ENCODE measurements at regions not wholly inside any gene's neighbourhood (a gene's known extent, or its start where the extent isn't known, plus 50 kb on each side); places are given as distances from the start of the nearest gene placed in this dataset.
"Not testable (repeated sequence)": the region's sequence is repeated elsewhere in the genome, so short reads cannot be mapped to it uniquely, and the experiment has no call there.

DNA sequence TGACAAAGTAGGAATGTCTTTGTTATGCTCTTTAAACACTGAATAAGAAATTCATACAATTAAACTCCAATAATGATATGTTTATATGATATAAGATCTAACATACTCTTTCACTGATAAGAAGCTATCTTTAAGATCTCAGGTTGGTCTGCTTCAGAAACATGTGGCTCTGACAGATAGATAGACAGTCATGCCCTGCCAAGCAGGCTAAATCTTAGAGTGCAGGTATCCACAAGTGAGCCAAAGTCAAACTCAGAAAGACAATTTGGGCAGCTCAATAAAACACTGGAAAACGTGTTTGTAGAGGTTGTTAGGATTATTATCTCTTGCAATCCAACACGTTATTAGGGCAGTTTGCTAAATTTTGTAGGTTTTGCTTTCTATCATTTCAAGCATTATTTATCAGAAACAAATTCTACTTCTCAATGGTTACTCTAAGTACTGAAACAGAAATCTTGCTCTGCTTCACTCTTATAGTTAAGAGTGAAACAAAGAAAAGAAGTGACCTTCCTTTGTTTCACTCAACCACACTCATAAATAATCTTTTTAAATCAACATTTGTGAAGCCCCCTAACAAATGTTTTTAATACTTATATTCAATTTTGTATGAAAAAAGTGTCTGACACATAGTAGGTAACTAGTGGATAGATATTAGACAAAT, 1255.6 kb downstream of the DIAPH3 start:
- no peak for DNase-seq (ENCODE audit: low read depth)

- no peak for DNase-seq (ENCODE audit: low read depth)
Measured at GRCh38 chr13:58919551-58919950, 1244.2 kb downstream of the DIAPH3 start.

DNA sequence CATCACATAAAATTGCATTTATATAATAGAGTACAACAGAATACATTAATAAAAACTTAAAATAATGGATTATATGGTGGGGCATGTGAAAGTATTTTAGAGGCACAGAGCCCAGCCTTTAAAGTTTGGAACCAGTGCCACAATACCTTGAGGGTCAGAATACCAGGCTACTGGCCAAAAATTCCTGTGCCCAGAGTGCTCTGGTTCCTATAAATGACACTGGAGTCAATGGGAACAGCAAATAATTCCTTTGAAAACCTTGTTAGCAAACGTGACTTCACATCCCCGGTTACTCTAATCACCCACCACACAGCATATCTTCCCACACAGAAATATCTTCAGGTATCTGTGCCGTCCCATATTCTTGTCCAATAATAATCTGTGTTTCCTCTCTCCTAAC, 1242.6 kb downstream of the DIAPH3 start:
- no peak for DNase-seq (ENCODE audit: low read depth)

- no peak for DNase-seq (ENCODE audit: low read depth)
Measured at GRCh38 chr13:58926858-58927257, 1236.9 kb downstream of the DIAPH3 start.

GRCh38 chr13:58933475-58933874, 1230.3 kb downstream of the DIAPH3 start:
- DNase-seq (ENCODE audit: low read depth) = no peak

GRCh38 chr13:58935689-58936088, 1228.0 kb downstream of the DIAPH3 start:
- no peak for DNase-seq (ENCODE audit: low read depth)

DNA sequence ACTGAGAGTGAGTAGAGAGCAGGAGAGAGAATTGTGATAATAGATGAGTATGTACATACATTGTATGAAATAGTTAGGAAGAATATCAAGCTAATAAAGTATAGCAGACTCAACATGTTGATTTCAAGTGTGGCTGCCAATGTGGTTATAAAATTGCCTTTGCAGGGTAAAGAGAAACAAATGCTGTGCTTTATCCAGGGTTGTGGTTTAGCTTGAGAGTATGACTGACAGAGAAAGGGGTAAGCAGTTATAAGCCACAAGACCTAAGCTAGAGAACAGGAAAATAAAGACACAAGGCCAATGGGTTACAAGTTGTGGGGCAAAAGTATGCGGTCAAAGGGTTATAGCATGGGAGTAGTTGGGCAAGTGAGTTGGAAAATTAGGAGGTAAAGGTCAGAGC, 1217.5 kb downstream of the DIAPH3 start:
- DNase-seq (ENCODE audit: low read depth) = no peak

DNA sequence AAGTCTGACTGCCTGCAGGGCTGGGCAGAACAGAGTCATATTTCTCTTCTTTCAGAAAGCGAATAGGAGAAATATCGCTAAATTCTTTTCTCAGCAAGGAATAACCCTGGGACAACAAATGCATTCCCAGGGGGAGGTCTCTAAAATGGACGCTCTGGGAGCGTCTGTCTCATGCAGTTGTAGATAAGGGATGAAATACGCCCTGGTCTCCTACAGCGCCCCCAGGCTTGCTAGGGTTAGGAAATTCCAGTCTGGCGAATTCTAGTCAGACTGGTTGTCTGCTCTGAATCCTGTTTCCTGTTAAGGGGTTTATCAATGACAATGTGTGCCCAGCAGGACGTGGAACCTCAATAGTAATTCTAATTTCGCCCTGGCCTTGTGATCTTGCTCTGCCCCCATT, 1214.1 kb downstream of the DIAPH3 start:
- no peak for DNase-seq (ENCODE audit: low read depth)

DNA sequence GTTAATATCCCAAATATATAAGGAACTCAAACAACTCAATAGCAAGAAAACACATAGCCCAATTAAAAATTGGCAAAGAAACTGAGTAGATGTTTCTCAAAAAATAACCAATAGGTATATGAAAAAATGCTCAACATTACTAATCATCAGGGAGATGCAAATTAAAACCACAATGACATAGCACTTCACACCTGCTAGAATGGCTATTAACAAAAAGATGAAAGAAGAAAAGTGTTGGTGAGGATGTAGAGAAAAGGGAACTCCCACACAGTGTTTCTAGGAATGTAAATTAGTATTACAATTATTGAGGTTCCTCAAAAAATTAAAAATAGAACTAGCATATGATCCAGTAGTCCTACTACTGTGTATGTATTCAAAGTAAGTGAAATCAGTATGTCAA, 1212.8 kb downstream of the DIAPH3 start:
- no peak for DNase-seq (ENCODE audit: low read depth)

DNA sequence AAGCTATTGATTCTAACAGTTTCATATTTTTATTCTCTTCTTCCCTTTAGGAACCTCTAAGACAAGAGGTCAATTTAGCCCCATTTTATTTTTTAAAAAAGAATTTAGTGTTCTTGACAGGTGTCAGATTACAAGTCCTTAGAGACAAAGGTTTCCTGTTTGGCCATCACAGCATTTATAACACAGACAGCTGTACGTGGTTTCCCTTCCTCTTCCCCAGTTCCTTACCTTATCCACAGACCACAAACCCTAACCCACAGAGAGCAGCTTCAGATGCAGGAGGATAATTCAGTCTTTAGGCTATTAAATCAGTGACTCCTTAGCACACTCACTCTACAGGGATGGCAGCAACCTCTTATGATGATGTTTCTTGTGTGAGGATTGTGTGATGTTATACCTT, 1210.1 kb downstream of the DIAPH3 start:
- no peak for DNase-seq (ENCODE audit: low read depth)

GRCh38 chr13:58955546-58956385, 1208.0 kb downstream of the DIAPH3 start:
- no peak for DNase-seq (ENCODE audit: low read depth)

DNA sequence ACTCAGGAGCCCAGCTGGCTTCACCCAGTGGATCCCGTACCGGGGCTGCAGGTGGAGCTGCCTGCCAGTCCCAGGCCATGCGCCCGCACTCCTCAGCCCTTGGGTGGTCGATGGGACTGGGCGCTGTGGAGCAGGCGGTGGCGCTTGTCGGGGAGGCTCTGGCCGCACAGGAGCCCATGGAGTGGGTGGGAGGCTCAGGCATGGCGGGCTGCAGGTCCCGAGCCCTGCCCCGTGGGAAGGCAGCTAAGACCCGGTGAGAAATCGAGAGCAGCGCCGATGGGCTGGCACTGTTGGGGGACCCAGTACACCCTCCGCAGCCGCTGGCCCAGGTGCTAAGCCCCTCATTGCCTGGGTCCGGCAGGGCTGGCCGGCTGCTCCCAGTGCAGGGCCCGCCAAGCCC, 1205.6 kb downstream of the DIAPH3 start:
- DNase-seq (ENCODE audit: low read depth) = not testable (repeated sequence)

- DNase-seq (ENCODE audit: low read depth) = no peak
Measured at GRCh38 chr13:58960888-58961287, 1202.8 kb downstream of the DIAPH3 start.

- DNase-seq (ENCODE audit: low read depth) = no peak
Measured at GRCh38 chr13:58963321-58963720, 1200.4 kb downstream of the DIAPH3 start.

- no peak for DNase-seq (ENCODE audit: low read depth)
Measured at GRCh38 chr13:58964048-58964447, 1199.7 kb downstream of the DIAPH3 start.

DNA sequence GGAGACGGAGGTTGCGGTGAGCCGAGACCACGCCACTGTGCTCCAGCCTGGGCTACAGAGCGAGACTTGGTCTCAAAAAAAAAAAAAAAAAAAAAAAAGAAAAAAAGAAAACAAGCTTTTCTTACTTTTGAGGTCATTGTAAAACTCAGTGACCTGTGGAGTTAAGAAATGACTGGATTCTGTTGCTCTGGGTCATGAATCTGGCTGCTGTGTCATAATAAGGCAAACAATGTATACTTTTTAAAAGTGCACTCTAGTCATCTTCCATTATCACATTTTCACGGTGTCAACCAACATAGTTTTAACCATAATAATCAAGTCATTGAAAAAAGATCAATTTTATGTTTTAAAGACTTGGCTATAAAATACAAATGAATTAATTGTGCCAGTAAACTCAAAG, 1186.6 kb downstream of the DIAPH3 start:
- no peak for DNase-seq (ENCODE audit: low read depth)

GRCh38 chr13:58978331-58978730, 1185.4 kb downstream of the DIAPH3 start:
- DNase-seq (ENCODE audit: low read depth) = no peak

- no peak for DNase-seq (ENCODE audit: low read depth)
Measured at GRCh38 chr13:58979851-58980250, 1183.9 kb downstream of the DIAPH3 start.

DNA sequence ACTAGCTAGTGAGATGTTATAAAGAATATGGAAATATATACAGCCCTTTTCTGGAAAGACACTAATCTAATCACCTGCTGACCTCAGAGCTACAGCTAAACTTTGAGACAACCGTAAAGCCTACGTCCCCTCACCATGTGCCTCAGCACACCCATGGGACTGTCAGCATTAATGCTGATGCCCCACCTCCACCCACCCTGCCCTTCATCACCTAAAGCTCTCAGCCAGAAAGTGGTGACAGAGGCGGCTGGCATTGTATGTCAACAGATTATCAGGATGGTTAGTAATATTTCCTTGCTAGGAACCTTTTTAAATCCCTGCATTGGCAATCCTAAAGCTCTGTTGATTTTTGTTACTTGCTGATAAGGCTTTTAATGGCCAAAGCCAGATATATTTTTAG, 1177.9 kb downstream of the DIAPH3 start:
- DNase-seq (ENCODE audit: low read depth) = no peak

GRCh38 chr13:58989556-58989955, 1174.2 kb downstream of the DIAPH3 start:
- DNase-seq (ENCODE audit: low read depth) = no peak

- DNase-seq (ENCODE audit: low read depth) = no peak
Measured at GRCh38 chr13:58991826-58992477, 1171.8 kb downstream of the DIAPH3 start.

DNA sequence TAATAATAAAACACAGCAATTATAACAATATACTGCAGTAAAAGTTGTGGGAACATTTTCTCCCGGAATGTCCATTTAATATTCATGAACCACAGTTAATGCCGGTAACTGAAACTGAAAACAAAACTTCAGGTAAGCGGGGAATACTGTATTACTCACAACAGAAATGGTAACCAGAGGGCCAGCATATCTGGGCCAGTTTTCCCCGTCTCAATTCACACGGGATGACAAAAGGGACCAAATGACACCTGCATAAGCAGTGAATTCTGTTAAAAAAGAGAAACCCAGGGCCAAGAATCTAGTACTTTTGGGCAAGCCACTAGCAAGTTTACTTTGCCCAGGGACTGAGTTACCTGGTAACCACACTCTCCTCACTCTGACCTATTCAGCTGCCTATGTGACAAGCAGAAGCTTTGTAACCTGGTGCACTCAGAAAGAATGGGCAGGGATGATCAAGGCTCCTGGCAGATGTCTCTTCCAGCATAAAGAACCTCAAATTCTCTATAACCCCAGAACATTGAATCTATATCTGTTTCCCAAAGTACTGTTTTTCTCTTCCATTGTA, 1171.2 kb downstream of the DIAPH3 start:
- no peak for DNase-seq (ENCODE audit: low read depth)

- no peak for DNase-seq (ENCODE audit: low read depth)
Measured at GRCh38 chr13:58994077-58994476, 1169.7 kb downstream of the DIAPH3 start.

Measured in GM04504 (cell line).